ENCODE measurements at regions not wholly inside any gene's neighbourhood (a gene's known extent, or its start where the extent isn't known, plus 50 kb on each side); places are given as distances from the start of the nearest gene placed in this dataset.

DNA sequence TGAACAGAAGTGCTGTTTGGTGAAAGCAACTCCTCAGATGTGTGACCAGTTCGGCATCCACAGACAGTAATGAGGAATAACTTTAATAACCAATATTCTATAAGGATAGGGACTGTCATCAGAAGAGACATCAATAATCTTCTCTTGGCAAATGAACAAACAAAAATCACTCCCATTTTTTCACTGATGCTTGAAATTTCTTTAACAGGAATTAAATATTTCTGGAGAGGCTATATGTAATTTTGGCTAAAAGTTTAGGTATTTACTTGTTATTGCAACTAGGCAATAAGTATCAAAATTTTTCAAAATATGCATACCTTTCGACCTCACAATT is 121.6 kb upstream of the EEA1 start:
- Histone ChIP-seq H3K9me2 (replicated peaks; ENCODE audit: low read length) (no peaks in the 10 kb centered on the region), H3K79me2 (ENCODE audit: low read length) (no peaks in the 10 kb centered on the region), H3K36me3 (ENCODE audit: low read depth, low read length) (no peaks in the 10 kb centered on the region), H3K4me2 (ENCODE audit: low read length) (no peak overlapping the region), H3K27me3 (ENCODE audit: low read length) (no peaks in the 10 kb centered on the region), H3K9ac (ENCODE audit: low read length) (no peak overlapping the region), H2AFZ (ENCODE audit: low read length) (peak overlapping the region; percentile 42; the same call in 1 of the 2 replicates), H3K4me3 (ENCODE audit: low read length) (no peak overlapping the region), H3K27ac (ENCODE audit: low read length) (no peak overlapping the region), H3K4me1 (ENCODE audit: insufficient read depth, low read length) (peaks cover 8% of the 10 kb centered on the region), H3F3A (ENCODE audit: low read length, unreplicated experiment) (no peaks in the 10 kb centered on the region), H3K9me3 (ENCODE audit: low read length) (no peaks in the 10 kb centered on the region), H4K20me1 (ENCODE audit: low read length) (no peaks in the 10 kb centered on the region)
- CTCF ChIA-PET, result no interaction called here
- POLR2A ChIA-PET (ENCODE audit: unreplicated experiment), result no interaction called here
- no TSS peak for BruUV-seq (replicated peaks)
- DNase-seq (no peak), ATAC-seq (no peak; the same call in 1 of the 2 replicates)
- TF ChIP-seq EZH2 (IDR thresholded peaks at IDR 0.05; ENCODE audit: low read length, unreplicated experiment) (no peak), EZH2phosphoT487 (IDR thresholded peaks at IDR 0.05; ENCODE audit: borderline replicate concordance, low read length) (no peak)
- TF ChIP-seq, protein P1, sequence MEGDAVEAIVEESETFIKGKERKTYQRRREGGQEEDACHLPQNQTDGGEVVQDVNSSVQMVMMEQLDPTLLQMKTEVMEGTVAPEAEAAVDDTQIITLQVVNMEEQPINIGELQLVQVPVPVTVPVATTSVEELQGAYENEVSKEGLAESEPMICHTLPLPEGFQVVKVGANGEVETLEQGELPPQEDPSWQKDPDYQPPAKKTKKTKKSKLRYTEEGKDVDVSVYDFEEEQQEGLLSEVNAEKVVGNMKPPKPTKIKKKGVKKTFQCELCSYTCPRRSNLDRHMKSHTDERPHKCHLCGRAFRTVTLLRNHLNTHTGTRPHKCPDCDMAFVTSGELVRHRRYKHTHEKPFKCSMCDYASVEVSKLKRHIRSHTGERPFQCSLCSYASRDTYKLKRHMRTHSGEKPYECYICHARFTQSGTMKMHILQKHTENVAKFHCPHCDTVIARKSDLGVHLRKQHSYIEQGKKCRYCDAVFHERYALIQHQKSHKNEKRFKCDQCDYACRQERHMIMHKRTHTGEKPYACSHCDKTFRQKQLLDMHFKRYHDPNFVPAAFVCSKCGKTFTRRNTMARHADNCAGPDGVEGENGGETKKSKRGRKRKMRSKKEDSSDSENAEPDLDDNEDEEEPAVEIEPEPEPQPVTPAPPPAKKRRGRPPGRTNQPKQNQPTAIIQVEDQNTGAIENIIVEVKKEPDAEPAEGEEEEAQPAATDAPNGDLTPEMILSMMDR (conservative IDR thresholded peaks at IDR 0.05; ENCODE audit: low read depth, low read length), result no peak
- intact Hi-C loops (cut with micrococcal nuclease), result no loop called here

DNA sequence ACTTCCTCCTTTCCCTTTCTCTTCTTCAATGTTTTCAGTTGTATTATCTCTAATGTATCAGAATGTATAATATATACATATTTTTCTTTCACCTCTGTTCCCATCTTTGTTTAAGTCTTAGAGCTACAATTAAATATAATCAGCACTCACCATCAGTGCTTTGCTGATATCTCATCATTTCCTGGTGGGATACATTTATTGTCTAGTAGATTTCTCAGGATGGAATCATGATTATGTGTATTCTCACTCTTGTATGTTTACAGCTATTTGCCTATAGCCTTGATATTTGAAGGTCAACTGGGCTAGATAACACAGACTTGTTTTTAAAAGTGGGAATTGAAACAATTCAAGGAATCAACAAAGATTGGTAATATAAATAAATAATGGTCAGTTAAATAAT is 124.9 kb upstream of the EEA1 start:
- no peaks in the 10 kb centered on the region for H3F3A ChIP-seq (ENCODE audit: low read length, unreplicated experiment)
- H3K4me2 ChIP-seq (ENCODE audit: low read length), result no peak overlapping the region
- H3K9ac ChIP-seq (ENCODE audit: low read length), result no peak overlapping the region
- H3K9me3 ChIP-seq (ENCODE audit: low read length), result no peaks in the 10 kb centered on the region
- H3K27me3 ChIP-seq (ENCODE audit: low read length), result no peaks in the 10 kb centered on the region
- intact Hi-C loops (cut with micrococcal nuclease), result no loop called here
- no peak for ATAC-seq
- H3K79me2 ChIP-seq (ENCODE audit: low read length), result no peaks in the 10 kb centered on the region
- TF ChIP-seq EZH2phosphoT487 (IDR thresholded peaks at IDR 0.05; ENCODE audit: borderline replicate concordance, low read length) (no peak), EZH2 (IDR thresholded peaks at IDR 0.05; ENCODE audit: low read length, unreplicated experiment) (no peak)
- TF ChIP-seq, protein P1 (conservative IDR thresholded peaks at IDR 0.05; ENCODE audit: low read depth, low read length), result no peak
- peaks cover 8% of the 10 kb centered on the region for H3K4me1 ChIP-seq (ENCODE audit: insufficient read depth, low read length)
- H2AFZ ChIP-seq (ENCODE audit: low read length), result no peak overlapping the region
- no TSS peak for BruUV-seq (replicated peaks)
- DNase-seq, result no peak
- H3K4me3 ChIP-seq (ENCODE audit: low read length), result no peak overlapping the region
- no peak overlapping the region for H3K27ac ChIP-seq (ENCODE audit: low read length)
- no peaks in the 10 kb centered on the region for H4K20me1 ChIP-seq (ENCODE audit: low read length)
- CTCF ChIA-PET, result no interaction called here
- no peaks in the 10 kb centered on the region for H3K36me3 ChIP-seq (ENCODE audit: low read depth, low read length)
- H3K9me2 ChIP-seq (replicated peaks; ENCODE audit: low read length), result no peaks in the 10 kb centered on the region
- POLR2A ChIA-PET (ENCODE audit: unreplicated experiment), result no interaction called here

DNA sequence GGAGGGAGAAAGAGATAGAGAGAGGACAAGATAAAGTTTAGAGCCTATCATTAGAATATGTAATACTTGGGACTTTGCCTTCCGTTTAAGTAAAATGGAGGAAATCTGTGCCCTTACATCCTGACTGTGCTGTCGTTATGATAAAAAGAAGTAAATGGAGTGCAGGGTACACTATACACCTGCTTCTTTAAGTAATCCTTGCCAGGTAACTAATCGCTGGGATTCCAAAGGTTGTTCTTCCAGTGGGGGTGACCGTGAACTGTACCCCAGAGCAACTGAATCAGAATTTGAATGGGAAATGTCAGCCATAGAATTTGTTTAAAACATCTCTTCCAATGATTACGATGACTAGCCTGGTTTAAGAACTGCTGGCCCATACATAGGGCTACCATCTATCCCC is 126.1 kb upstream of the EEA1 start:
- no peaks in the 10 kb centered on the region for H3K9me3 ChIP-seq (ENCODE audit: low read length)
- H4K20me1 ChIP-seq (ENCODE audit: low read length), result no peaks in the 10 kb centered on the region
- H3K79me2 ChIP-seq (ENCODE audit: low read length), result no peaks in the 10 kb centered on the region
- POLR2A ChIA-PET (ENCODE audit: unreplicated experiment), result no interaction called here
- no peak overlapping the region for H3K4me3 ChIP-seq (ENCODE audit: low read length)
- H3K4me2 ChIP-seq (ENCODE audit: low read length), result no peak overlapping the region
- BruUV-seq (replicated peaks), result no TSS peak
- ATAC-seq, result no peak
- H3K9me2 ChIP-seq (replicated peaks; ENCODE audit: low read length), result no peaks in the 10 kb centered on the region
- no peaks in the 10 kb centered on the region for H3K36me3 ChIP-seq (ENCODE audit: low read depth, low read length)
- no peak for TF ChIP-seq EZH2phosphoT487 (IDR thresholded peaks at IDR 0.05; ENCODE audit: borderline replicate concordance, low read length)
- TF ChIP-seq, protein P1 (conservative IDR thresholded peaks at IDR 0.05; ENCODE audit: low read depth, low read length), result no peak
- TF ChIP-seq EZH2 (IDR thresholded peaks at IDR 0.05; ENCODE audit: low read length, unreplicated experiment), result no peak
- no peaks in the 10 kb centered on the region for H3K27me3 ChIP-seq (ENCODE audit: low read length)
- no peaks in the 10 kb centered on the region for H3F3A ChIP-seq (ENCODE audit: low read length, unreplicated experiment)
- no peak overlapping the region for H3K27ac ChIP-seq (ENCODE audit: low read length)
- no peak for DNase-seq
- H2AFZ ChIP-seq (ENCODE audit: low read length), result no peak overlapping the region
- CTCF ChIA-PET, result no interaction called here
- intact Hi-C loops (cut with micrococcal nuclease), result no loop called here
- H3K9ac ChIP-seq (ENCODE audit: low read length), result no peak overlapping the region
- peaks cover 6% of the 10 kb centered on the region for H3K4me1 ChIP-seq (ENCODE audit: insufficient read depth, low read length)

Data from PC-3 (cell line).